GM18909 (cell line): ENCODE measurements at regions not wholly inside any gene's neighbourhood (a gene's known extent, or its start where the extent isn't known, plus 50 kb on each side); places are given as distances from the start of the nearest gene placed in this dataset.
A peak's percentile ranks its signal among the peaks of the same experiment; 100 is the strongest.

ENCODE experiments used
- ATAC-seq: cut with Tn5 transposase; IDR thresholded peaks from one replicate; pipeline ENCODE4 v1.9.1; 2021; ENCODE audit warnings: mild to moderate bottlenecking; ENCODE audit not compliant: unreplicated experiment, poor library complexity

- no peak for ATAC-seq
Measured at GRCh38 chr6:166777096-166777630, 150.1 kb upstream of the RPS6KA2 start.

DNA sequence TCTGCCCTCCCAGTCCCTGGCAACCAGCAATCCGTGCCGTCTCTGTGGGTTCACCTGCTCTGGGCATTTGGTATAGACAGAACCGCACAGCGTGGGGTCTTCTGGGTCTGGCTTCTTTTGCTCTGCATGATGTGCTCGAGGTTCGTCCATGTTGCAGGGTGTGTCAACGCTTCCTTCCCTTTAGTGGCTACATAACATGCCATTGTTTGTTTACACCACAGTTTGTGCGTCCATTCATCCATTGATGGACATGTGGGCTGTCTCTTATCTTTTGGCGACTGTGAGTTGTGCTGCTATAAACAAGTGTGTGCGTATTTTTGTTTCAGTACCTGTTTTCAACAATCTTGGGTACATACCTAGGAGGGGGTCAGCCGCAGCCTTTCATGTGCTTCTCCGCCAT, 149.5 kb upstream of the RPS6KA2 start:
- no peak for ATAC-seq

DNA sequence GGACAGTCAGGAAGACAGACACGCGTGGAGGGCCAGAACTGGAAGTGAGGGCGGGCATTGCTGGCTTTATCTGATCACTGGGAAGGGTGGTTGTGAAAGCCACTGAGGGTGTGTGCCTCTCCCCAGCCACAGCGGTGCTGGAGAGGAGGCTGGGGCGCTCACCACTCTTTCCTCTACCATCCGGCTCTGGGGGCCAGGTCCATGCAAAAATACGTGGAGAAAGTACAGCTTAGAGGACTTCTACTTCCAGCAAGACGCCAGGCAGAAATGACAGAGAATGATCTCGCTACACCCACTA, 148.8 kb upstream of the RPS6KA2 start:
- ATAC-seq = no peak

- ATAC-seq = peak; percentile 64
Measured at GRCh38 chr6:166775180-166775922, 148.3 kb upstream of the RPS6KA2 start.

DNA sequence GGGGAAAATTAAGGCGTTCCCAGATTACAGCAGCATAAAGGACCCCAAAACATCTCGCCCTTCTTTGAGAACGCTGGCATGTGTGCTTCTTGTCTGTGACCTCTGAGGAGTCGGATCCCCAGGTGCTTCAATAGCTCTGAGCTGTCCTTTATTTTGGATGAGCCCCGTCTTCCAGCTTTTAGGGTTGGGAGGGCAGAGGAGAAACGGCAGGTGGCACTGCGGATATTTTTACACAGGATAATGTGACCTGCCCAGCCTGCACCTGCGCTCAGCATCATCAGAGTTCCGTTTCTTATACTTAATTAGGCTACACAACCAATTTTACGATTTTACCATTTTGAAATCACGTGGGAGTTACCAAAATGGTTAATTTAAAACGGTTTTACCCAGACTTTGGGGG, 147.7 kb upstream of the RPS6KA2 start:
- no peak for ATAC-seq

GRCh38 chr6:166774292-166774691, 147.2 kb upstream of the RPS6KA2 start:
- ATAC-seq = no peak

- ATAC-seq = no peak
Measured at GRCh38 chr6:166772518-166772917, 145.5 kb upstream of the RPS6KA2 start.

GRCh38 chr6:166771701-166772100, 144.7 kb upstream of the RPS6KA2 start:
- no peak for ATAC-seq

DNA sequence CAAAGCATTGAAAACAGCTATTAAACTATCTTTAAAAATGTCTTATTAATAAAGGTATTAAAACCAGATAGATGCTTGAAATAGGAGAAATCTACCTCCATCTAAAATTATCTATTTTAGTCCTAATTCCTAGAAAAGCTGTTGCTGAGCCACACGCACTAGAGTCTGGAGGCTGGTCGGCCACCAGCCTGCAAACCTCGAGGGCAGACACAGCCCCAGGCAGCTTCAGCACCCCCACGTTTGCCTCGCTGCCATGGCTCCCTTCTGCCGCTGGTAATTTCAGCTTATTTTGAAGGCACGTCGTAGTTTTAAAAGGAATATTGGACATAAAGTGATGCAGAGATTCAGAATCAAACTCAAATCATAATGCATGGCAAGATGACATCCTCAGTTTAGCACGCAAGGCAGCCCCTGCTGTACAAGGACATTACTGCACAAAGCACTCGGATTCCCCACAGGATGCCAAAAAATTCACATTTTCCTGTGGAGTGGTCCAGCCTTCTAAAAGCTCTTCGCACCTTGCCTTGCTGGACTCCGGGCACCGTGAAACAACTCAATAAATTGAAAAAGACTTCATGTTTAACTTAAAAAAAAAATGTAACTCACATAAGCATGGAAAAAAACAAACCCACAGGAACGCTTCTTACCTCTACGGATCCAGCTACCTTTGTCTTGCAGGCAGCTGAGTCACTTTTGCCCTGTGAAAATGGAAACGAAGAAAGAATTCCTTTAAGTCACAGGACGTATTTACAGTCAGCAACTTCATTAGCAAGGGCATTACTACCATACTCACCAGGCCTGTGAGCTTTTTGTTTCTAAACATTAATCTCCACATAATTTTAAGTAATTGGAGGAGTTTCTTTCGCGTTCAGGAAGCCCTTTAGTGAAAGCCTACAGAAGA, 143.4 kb upstream of the RPS6KA2 start:
- ATAC-seq = no peak

- no peak for ATAC-seq
Measured at GRCh38 chr6:166769648-166770047, 142.6 kb upstream of the RPS6KA2 start.

GRCh38 chr6:166768761-166769160, 141.7 kb upstream of the RPS6KA2 start:
- ATAC-seq = no peak

- ATAC-seq = no peak
Measured at GRCh38 chr6:166767230-166767629, 140.2 kb upstream of the RPS6KA2 start.

DNA sequence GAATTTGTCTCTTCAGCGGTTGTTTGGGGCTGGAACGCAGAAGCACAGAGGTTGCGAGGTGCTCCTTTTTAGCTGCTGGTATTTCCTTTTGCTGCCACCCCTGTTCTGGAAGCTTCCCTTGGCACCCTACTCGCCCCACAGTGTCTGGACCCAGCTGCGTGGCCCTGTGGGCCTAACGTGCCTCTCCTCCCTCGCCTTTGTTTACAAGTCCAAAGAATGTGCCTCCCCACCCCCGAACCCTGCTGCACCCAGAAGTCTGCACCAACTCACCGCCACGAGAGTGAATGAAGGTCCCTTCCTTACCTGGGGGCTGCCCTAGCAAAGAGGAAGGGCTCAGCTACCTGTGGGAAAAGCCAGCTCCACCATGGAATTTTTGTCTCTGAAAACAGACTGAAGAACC, 139.7 kb upstream of the RPS6KA2 start:
- no peak for ATAC-seq

DNA sequence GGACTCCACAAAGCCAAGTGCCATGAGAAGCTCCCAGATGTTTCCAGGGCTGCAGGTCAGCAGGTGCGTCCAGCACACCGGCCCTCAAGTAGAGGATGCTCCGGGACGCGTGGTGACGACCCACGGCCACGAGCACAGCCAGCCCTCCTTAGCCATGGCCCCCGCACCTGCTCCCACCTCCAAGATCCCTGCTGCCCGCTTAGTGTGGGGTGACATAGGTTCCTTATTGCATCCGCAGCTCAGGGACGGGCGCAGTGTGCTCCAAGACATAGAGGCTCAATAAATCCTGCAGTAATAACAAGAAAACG, 138.1 kb upstream of the RPS6KA2 start:
- ATAC-seq = no peak

DNA sequence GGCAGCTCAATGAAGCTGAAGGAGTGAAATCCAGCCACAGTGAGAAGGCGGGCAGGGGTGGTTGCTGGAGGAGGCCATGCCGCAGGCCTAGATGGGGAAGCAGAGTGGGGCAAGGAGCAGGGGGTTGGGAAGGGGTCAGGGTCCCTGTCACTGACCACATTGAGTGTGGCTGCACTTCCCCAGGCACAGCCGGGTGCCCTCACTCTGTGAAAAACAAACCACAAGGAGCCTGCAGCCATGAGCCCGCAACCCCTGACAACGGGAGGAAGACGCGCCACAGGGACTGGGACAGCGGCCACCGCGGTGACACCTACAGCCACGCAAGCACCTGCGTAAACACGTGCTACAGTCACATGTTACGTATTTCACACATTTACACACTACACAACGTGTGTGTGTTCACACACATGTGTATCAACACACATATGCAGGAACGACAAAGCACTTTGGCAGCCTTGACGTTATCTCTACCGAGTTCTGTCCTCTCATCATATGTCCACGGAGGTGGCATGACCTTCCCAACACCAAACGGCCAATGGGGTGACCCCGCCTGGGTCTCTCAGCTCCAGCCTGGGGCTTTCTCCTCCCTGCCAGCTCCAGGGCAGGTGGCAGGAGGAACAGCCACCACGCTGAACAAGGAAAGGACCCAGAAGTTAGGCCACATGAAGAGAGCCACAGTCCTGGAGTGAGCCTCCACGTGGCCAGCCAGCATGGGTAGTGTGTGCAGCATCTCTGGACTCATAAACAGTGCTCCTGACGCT, 137.6 kb upstream of the RPS6KA2 start:
- no peak for ATAC-seq

GRCh38 chr6:166763606-166764472, 136.8 kb upstream of the RPS6KA2 start:
- no peak for ATAC-seq

DNA sequence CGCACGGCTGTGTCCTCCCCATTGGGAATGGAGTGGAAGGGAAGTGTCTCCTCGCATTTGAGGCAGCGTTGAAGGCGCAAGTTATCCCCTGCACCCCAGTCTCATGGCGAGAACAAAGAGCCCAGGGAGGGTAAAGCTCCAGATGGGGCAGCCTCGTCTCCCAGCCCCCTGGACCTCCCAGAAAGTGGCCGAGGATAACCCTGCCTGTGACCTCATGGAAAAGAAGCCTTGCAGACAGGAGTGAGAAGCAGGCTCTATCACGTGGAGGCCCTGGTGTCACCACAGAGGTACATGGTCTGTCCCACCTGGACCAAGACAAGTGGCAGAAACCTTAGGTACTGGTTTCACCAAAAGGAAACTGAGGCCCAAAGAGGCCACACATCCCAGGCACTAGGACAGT, 134.8 kb upstream of the RPS6KA2 start:
- ATAC-seq = no peak

- no peak for ATAC-seq
Measured at GRCh38 chr6:166760288-166760687, 133.2 kb upstream of the RPS6KA2 start.

- ATAC-seq = no peak
Measured at GRCh38 chr6:166758136-166758704, 131.2 kb upstream of the RPS6KA2 start.
